ENCODE measurements at regions not wholly inside any gene's neighbourhood (a gene's known extent, or its start where the extent isn't known, plus 50 kb on each side); places are given as distances from the start of the nearest gene placed in this dataset.
"Not testable (repeated sequence)": the region's sequence is repeated elsewhere in the genome, so short reads cannot be mapped to it uniquely, and the experiment has no call there.

- H3K27me3 ChIP-seq (ENCODE audit: insufficient read depth, low read length, poor library complexity), result no peaks in the 10 kb centered on the region
- ATAC-seq (ENCODE audit: insufficient read depth, low read depth) (no peak), DNase-seq (no peak)
- no peaks in the 10 kb centered on the region for H3K36me3 ChIP-seq (ENCODE audit: insufficient read depth, low read length)
- H3K4me1 ChIP-seq (ENCODE audit: insufficient read depth, low read length), result no peaks in the 10 kb centered on the region
- no peaks in the 10 kb centered on the region for H4K20me1 ChIP-seq (ENCODE audit: insufficient read depth, low read length)
- TF ChIP-seq EZH2 (IDR thresholded peaks at IDR 0.05; ENCODE audit: borderline replicate concordance, low read depth, low read length, severe bottlenecking) (no peak), CTCF (IDR thresholded peaks at IDR 0.05; ENCODE audit: borderline replicate concordance, extremely low read depth, low read length, poor library complexity, severe bottlenecking) (no peak)
- no peaks in the 10 kb centered on the region for H3K9me3 ChIP-seq (ENCODE audit: insufficient read depth, low read length, severe bottlenecking)
- H2AFZ ChIP-seq (ENCODE audit: low read depth, low read length), result no peak overlapping the region
- no peaks in the 10 kb centered on the region for H3K79me2 ChIP-seq (ENCODE audit: insufficient read depth, low read length)
- no peak overlapping the region for H3K4me3 ChIP-seq (ENCODE audit: low read depth in 1 of 2, low read length in 2 of 2)
- H3K4me2 ChIP-seq (ENCODE audit: insufficient read depth, low read length), result no peak overlapping the region
- no peak overlapping the region for H3K9ac ChIP-seq (ENCODE audit: low read depth, low read length)
- H3K27ac ChIP-seq (ENCODE audit: low read length), result no peak overlapping the region
Observed at GRCh38 chr19:13633522-13633922, 127.2 kb upstream of the CACNA1A start.

- H3K79me2 ChIP-seq (ENCODE audit: insufficient read depth, low read length), result no peaks in the 10 kb centered on the region
- H2AFZ ChIP-seq (ENCODE audit: low read depth, low read length), result no peak overlapping the region
- no peak overlapping the region for H3K9ac ChIP-seq (ENCODE audit: low read depth, low read length)
- no peaks in the 10 kb centered on the region for H4K20me1 ChIP-seq (ENCODE audit: insufficient read depth, low read length)
- H3K4me1 ChIP-seq (ENCODE audit: insufficient read depth, low read length), result no peaks in the 10 kb centered on the region
- no peaks in the 10 kb centered on the region for H3K36me3 ChIP-seq (ENCODE audit: insufficient read depth, low read length)
- no peak for ATAC-seq (ENCODE audit: insufficient read depth, low read depth)
- H3K27me3 ChIP-seq (ENCODE audit: insufficient read depth, low read length, poor library complexity), result no peaks in the 10 kb centered on the region
- H3K4me2 ChIP-seq (ENCODE audit: insufficient read depth, low read length), result no peak overlapping the region
- H3K27ac ChIP-seq (ENCODE audit: low read length), result no peak overlapping the region
- H3K4me3 ChIP-seq (ENCODE audit: low read depth in 1 of 2, low read length in 2 of 2), result no peak overlapping the region
- TF ChIP-seq CTCF (IDR thresholded peaks at IDR 0.05; ENCODE audit: borderline replicate concordance, extremely low read depth, low read length, poor library complexity, severe bottlenecking) (no peak), EZH2 (IDR thresholded peaks at IDR 0.05; ENCODE audit: borderline replicate concordance, low read depth, low read length, severe bottlenecking) (no peak)
- H3K9me3 ChIP-seq (ENCODE audit: insufficient read depth, low read length, severe bottlenecking), result no peaks in the 10 kb centered on the region
- DNase-seq, result no peak
Observed at GRCh38 chr19:13633109-13633508, 126.8 kb upstream of the CACNA1A start.

GRCh38 chr19:13632164-13632563 lies 125.9 kb upstream of the CACNA1A start:
- not testable (repeated sequence) for ATAC-seq (ENCODE audit: insufficient read depth, low read depth); DNase-seq; H3K27ac ChIP-seq (ENCODE audit: low read length); H2AFZ ChIP-seq (ENCODE audit: low read depth, low read length); H3K36me3 ChIP-seq (ENCODE audit: insufficient read depth, low read length); H3K4me1 ChIP-seq (ENCODE audit: insufficient read depth, low read length); H3K27me3 ChIP-seq (ENCODE audit: insufficient read depth, low read length, poor library complexity); H3K4me3 ChIP-seq (ENCODE audit: low read depth in 1 of 2, low read length in 2 of 2); H3K4me2 ChIP-seq (ENCODE audit: insufficient read depth, low read length); H3K9me3 ChIP-seq (ENCODE audit: insufficient read depth, low read length, severe bottlenecking); H3K9ac ChIP-seq (ENCODE audit: low read depth, low read length); H3K79me2 ChIP-seq (ENCODE audit: insufficient read depth, low read length); H4K20me1 ChIP-seq (ENCODE audit: insufficient read depth, low read length)

GRCh38 chr19:13629687-13630357 lies 123.5 kb upstream of the CACNA1A start:
- H2AFZ ChIP-seq (ENCODE audit: low read depth, low read length), result no peak overlapping the region
- DNase-seq, result no peak
- no peak overlapping the region for H3K4me2 ChIP-seq (ENCODE audit: insufficient read depth, low read length)
- no peak overlapping the region for H3K9ac ChIP-seq (ENCODE audit: low read depth, low read length)
- no peaks in the 10 kb centered on the region for H3K79me2 ChIP-seq (ENCODE audit: insufficient read depth, low read length)
- no peaks in the 10 kb centered on the region for H3K4me1 ChIP-seq (ENCODE audit: insufficient read depth, low read length)
- ATAC-seq (ENCODE audit: insufficient read depth, low read depth), result no peak
- no peaks in the 10 kb centered on the region for H4K20me1 ChIP-seq (ENCODE audit: insufficient read depth, low read length)
- TF ChIP-seq EZH2 (IDR thresholded peaks at IDR 0.05; ENCODE audit: borderline replicate concordance, low read depth, low read length, severe bottlenecking) (no peak), CTCF (IDR thresholded peaks at IDR 0.05; ENCODE audit: borderline replicate concordance, extremely low read depth, low read length, poor library complexity, severe bottlenecking) (no peak)
- no peak overlapping the region for H3K27ac ChIP-seq (ENCODE audit: low read length)
- peaks cover 6% of the 10 kb centered on the region for H3K27me3 ChIP-seq (ENCODE audit: insufficient read depth, low read length, poor library complexity)
- H3K36me3 ChIP-seq (ENCODE audit: insufficient read depth, low read length), result no peaks in the 10 kb centered on the region
- no peak overlapping the region for H3K4me3 ChIP-seq (ENCODE audit: low read depth in 1 of 2, low read length in 2 of 2)
- H3K9me3 ChIP-seq (ENCODE audit: insufficient read depth, low read length, severe bottlenecking), result no peaks in the 10 kb centered on the region
